ENCODE measurements at regions not wholly inside any gene's neighbourhood (a gene's known extent, or its start where the extent isn't known, plus 50 kb on each side); places are given as distances from the start of the nearest gene placed in this dataset.

GRCh38 chr6:167674486-167674885 lies 152.2 kb upstream of the AFDN start:
- DNase-seq (ENCODE audit: low read depth in 2 of 2): no peak

GRCh38 chr6:167676000-167676665 lies 150.6 kb upstream of the AFDN start:
- peak; percentile 96 to 98 for DNase-seq (ENCODE audit: low read depth in 2 of 2)

GRCh38 chr6:167676666-167677421 lies 149.9 kb upstream of the AFDN start:
- DNase-seq (ENCODE audit: low read depth in 2 of 2): peak in 1 of 2 donors; percentile 39

GRCh38 chr6:167677422-167677789 lies 149.3 kb upstream of the AFDN start:
- no peak for DNase-seq (ENCODE audit: low read depth in 2 of 2)

- peak; percentile 40 to 63 for DNase-seq (ENCODE audit: low read depth in 2 of 2)
Observed at GRCh38 chr6:167678102-167679101, 148.3 kb upstream of the AFDN start.

GRCh38 chr6:167679122-167679736 lies 147.5 kb upstream of the AFDN start:
- peak in 1 of 2 donors; percentile 71 for DNase-seq (ENCODE audit: low read depth in 2 of 2)

- no peak for DNase-seq (ENCODE audit: low read depth in 2 of 2)
Observed at GRCh38 chr6:167679790-167680604, 146.7 kb upstream of the AFDN start.

GRCh38 chr6:167680605-167681149 lies 146.0 kb upstream of the AFDN start:
- DNase-seq (ENCODE audit: low read depth in 2 of 2): no peak

- DNase-seq (ENCODE audit: low read depth in 2 of 2): peak in 1 of 2 donors; percentile 58
Observed at GRCh38 chr6:167682125-167682524, 144.6 kb upstream of the AFDN start.

- no peak for DNase-seq (ENCODE audit: low read depth in 2 of 2)
Observed at GRCh38 chr6:167682546-167683027, 144.1 kb upstream of the AFDN start.

GRCh38 chr6:167683028-167683862 lies 143.5 kb upstream of the AFDN start:
- DNase-seq (ENCODE audit: low read depth in 2 of 2): peak; percentile 93 to 99

- peak in 1 of 2 donors; percentile 74 for DNase-seq (ENCODE audit: low read depth in 2 of 2)
Observed at GRCh38 chr6:167684276-167685104, 142.2 kb upstream of the AFDN start.

GRCh38 chr6:167685654-167686053 lies 141.1 kb upstream of the AFDN start:
- DNase-seq (ENCODE audit: low read depth in 2 of 2): peak in 1 of 2 donors; percentile 66

- no peak for DNase-seq (ENCODE audit: low read depth in 2 of 2)
Observed at GRCh38 chr6:167686204-167686893, 140.4 kb upstream of the AFDN start.

GRCh38 chr6:167687116-167687725 lies 139.5 kb upstream of the AFDN start:
- DNase-seq (ENCODE audit: low read depth in 2 of 2): no peak

- DNase-seq (ENCODE audit: low read depth in 2 of 2): no peak
Observed at GRCh38 chr6:167688123-167688522, 138.6 kb upstream of the AFDN start.

- no peak for DNase-seq (ENCODE audit: low read depth in 2 of 2)
Observed at GRCh38 chr6:167689278-167689677, 137.4 kb upstream of the AFDN start.

Data from lung microvascular endothelial cell (primary cell).